Stimulated activated naive CD4-positive, alpha-beta T cell (primary cell): ENCODE measurements at regions not wholly inside any gene's neighbourhood (a gene's known extent, or its start where the extent isn't known, plus 50 kb on each side); places are given as distances from the start of the nearest gene placed in this dataset.

Source experiments
- DNase-seq, 6 experiments: peaks; one replicate each; lab custom pipeline; 2025; lab: John Stamatoyannopoulos, UW

DNA sequence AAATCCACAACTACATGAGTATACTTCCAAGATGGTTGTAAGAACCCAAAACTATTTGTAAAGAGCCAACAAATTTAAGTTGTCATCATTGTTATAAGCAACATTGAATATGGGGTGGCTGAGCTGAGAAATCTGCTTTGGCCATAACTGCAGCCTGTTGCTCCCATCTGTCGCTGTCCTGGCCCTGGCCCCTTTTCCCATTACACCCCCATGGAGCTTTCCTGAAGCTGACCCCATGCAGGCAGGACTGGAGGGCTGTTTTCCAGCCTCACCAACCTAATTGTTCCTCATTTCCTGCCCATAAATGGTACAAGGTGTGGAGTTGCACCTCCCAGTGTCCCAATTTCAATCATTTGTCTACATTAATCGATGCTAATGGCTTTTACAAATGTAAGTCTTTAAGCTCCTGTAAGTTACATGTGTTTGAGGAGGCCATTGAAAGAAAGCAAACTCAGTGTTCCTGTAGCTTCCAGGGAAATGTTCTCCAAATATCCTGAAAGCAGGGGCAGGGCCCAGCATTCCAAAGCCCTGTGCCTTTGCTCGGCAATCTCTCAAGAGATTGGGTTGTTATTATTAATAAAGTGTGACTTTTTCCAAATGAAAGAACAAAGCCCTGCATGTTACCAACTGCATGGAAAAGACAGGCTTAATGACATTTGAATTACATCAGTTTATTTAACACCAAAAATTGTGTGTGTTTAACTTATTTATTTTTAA, 545.9 kb downstream of the PLPP3 start:
- DNase-seq, result no peak

DNA sequence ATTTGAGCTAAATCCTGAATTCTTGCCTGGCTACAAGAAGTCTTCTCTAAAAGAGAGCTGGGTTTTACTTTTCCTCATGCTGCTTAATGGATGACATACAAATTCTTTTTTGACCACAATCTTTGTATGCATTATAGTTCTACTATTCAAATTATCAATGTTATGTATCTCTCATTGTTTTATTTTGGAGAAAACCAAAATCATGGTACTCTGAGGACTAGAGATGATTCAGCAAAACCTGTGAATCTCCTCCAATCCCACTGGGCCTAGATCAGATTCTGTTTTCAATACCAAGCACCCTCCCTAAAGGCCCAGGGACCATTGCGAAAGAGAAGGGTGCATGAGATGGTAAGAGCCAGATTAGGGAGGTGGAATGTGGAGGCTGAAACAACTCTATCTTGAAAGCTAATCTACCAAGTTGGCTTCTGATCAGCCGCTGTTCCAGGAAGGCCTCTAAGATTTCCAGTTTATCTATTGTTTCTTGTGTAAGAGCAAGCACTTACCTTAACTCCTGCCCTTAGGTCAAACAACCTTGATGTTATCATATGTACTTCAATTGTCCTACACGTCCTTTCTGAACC, 547.2 kb downstream of the PLPP3 start:
- no peak for DNase-seq

DNA sequence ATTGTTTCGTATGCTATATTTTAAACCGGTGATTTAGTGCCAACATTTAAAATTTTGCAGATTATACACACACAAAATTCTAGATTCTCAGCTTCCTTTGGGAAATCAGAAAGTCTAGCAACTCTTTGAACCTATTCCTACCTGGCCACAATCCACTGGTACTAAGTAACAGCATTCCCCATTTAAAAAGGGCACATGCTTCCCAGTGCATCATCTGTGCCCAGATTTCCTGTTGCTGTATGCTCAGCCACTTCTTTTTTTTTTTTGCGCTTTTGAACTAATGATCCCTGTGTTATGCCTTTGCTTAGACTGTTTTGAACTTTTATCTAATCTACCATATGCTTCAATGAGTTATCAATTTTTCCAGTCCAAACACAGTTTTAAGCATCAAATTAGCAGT, 548.4 kb downstream of the PLPP3 start:
- no peak for DNase-seq

DNA sequence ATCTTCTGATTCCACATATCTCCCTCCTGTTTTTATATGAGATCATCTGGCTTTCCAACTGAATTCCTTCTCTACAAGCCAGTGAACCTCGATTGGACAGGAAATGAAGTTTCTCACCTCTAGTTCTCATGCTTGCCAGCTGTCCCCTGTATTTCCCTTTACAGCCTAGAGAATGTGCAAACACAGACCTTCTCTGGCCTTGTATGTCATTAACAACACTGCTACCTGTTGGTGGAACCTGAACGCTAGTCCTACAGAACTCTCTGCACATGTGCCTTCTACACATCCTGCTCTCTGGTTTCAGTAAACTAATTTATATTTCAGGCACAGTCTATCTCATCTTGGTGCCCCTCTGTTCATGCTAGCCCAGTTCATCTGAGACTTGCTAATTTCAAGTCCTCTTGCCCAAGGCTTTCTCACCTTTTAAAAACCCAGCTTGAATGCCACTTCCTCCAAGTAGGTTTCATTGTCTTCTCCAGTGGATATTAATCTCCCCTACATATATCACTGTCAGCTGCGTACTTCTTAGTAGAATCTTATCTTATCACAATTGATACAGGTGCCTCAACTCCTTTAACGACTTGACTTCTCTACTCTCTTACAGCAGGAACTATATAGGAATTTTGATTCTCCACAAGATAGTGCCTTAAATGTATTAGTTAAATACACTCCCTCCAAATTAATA, 549.9 kb downstream of the PLPP3 start:
- no peak for DNase-seq

DNA sequence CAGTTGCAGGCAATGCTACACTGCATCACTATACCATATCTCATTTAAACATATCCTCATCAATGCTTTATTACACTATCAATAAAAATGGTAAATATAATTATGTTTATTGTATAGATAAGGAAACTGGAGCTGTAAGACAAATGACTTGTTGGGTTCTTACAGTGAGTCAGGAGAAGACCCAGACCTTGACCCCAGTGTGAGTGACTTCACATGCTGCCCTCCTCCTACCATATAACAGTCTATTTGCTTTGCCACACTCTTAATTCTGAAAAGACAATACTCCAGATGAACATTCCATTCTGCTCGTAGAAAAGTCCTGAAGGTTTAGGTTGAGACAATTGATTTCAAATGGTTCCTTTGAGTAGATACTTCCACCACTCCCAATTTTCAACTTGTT, 550.5 kb downstream of the PLPP3 start:
- DNase-seq, result no peak

DNA sequence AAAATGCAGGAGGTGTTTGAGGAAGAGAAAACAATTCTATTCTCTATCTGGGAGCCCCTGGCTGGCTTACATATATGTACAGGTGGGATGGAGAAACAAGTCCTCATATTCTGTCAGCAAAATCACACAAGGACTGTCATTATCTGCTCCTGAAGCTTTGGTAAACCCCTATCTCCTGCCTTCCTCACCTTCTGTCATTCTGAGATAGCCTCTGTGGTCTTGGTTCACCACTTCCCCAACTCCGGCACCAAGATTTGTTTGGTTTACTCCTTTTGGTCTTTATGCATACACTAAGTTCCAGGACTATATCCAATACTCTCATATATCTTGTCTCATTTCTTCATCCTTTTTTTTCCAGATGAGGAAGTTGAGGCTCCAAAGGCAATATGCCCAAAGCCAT, 551.1 kb downstream of the PLPP3 start:
- DNase-seq, result no peak

DNA sequence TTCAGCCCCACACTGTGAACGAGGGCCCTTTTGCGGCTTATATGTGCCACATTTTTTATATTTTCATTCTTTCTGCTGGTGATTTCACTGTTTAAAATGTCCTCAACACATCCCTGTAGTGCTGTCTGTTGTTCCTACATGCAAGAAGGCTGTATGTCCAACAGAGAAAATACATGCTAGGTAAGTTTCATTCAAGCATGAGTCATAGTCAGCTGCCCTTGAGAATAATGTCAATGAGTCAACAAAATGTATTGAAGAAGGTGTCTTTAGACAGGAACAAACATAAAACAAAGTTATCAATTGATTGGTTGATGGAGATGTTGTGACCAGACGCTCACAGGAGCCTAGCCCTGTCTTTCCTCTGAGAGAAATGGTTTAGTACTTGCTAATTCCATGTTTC, 553.4 kb downstream of the PLPP3 start:
- no peak for DNase-seq

DNA sequence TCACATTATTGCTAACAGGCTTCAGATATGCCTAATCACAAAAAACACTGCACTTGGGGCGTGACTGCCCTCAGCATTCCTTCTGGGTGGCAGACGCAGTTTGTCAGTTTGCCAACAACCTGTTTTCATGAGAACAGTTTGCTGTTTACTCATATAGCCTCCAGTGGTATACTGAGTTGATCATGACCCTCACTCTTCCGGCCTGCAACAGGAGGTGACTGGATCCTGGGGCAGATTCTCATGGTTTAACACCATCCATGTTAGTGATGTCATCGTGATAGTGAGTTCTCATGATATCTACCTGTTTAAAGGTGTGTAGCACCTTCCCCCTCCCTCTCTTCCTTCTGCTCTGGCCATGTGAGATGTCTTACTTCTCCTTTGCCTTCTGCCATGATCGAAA, 555.2 kb downstream of the PLPP3 start:
- no peak for DNase-seq

DNA sequence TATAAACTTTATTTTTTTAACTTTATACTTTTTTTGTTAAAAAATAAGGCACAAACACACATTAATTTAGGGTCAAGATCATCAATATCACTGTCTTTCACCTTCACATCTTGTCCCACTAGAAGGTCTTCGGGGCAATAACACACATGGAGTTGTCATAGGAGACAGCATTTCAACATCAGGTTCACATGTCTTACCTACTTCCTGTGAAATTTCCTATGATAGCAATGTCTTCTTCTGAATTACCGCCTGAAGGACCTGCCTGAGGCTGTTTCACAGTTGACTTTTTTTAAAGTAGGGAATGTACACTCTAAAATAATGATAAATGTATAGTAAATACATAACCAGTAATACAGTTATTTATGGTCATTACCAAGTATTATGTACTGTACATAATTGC, 559.4 kb downstream of the PLPP3 start:
- DNase-seq, result no peak

DNA sequence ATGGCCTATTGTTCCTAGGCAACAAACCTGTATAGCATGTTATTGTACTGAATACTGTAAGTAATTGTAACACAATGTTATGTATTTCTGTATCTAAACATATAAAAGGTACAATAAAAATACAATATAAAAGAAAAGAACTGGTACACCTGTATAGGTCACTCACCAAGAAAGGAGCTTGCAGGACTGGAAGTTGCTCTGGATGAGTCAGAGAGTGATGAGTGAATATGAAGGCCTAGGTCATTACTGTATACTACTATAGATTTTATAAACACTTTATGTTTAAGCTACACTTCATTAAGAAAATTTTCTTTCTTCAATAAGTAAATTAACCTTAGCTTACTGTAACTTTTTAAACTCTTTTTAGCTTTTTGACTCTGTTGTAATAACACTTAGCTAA, 559.9 kb downstream of the PLPP3 start:
- DNase-seq, result no peak

DNA sequence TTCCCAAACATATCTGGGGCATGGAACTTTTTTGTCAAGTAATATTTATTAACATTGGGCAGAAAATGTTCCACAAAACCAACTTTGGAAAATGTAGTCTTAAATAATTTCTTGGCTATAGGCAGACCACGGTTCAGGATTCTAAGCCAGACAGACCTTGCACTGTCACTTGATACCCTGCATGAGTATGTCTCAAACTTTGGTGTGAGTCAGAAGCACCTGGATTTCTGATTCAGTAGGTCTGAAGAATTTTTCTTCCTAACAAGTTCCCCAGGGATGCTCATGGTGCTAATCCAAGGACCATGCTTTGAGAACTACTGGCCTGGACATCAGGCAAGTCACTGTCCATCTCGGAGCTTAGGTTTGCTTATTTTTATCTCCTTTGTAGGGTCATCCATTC, 562.0 kb downstream of the PLPP3 start:
- no peak for DNase-seq

DNA sequence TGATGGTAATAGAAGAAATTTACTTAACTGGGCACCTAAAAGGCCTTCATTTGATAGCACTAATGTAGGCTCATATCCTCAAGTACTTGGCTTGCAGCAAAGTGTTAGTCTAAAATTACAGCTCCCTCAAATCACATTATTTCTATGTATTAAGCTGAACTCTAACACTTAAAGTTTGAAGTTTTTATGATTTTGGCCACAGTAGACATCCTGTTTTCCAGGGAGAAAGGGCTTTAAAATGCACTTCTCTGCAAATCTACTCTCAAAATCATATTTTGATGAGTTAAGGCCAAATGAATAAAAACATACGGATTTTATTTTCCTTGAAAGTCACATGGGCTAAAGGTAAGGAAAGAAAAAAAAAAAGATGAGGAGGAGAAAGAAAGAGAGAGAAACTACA, 575.5 kb downstream of the PLPP3 start:
- DNase-seq, result no peak

DNA sequence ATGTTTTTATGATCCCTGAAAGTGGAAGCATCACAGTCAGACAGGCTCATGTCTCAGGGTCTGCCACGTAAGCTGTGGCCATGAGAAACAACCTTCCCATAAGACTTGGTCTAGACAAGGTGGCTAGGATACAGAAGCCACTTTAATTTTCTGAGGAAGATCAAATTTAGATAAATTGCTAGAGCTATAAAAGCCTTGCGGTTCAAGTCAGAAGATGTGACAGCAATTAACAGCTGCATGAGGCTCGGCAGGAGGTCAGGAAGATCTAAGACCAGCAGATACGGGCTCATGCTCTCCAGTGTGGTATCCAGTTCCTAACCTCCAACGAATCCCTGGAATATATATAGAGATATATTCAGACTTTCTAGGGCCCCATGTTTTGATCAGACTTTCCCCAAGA, 577.1 kb downstream of the PLPP3 start:
- no peak for DNase-seq

DNA sequence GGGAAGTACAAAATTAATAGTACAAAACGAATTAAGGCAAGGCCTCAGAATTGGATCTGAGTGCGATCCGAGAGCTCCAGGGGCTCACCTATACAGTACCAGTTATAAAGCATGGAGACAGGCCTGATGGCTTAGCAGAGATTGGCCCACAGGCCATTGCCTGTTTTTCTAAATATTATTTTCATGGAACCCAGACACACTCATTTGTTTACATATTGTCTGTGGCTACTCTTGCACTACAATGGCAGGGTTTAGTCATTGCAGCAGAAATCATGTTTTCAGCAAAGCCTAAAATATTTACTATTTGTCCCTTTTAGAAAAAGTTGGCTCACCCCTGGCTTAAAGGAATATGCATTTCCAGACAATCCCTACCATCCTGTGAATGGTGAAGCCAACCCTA, 578.9 kb downstream of the PLPP3 start:
- DNase-seq, result no peak

DNA sequence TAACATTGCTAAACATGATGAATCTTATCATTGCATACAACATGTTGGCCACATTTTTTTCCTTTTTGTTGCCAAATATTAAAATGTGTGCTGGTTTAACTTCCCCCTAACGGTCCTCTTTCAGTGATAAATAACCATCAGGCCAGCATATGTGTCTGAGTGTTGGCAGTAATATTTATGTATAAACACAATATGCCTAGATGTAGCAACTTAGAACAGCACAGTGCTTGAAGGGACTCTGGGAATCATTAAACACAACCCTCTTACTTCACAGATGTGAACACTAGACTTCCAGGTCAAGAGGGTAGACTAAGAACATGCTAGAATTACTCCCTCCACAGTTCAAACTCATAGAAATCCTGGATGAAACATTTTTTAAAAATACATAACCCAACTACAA, 581.8 kb downstream of the PLPP3 start:
- no peak for DNase-seq

DNA sequence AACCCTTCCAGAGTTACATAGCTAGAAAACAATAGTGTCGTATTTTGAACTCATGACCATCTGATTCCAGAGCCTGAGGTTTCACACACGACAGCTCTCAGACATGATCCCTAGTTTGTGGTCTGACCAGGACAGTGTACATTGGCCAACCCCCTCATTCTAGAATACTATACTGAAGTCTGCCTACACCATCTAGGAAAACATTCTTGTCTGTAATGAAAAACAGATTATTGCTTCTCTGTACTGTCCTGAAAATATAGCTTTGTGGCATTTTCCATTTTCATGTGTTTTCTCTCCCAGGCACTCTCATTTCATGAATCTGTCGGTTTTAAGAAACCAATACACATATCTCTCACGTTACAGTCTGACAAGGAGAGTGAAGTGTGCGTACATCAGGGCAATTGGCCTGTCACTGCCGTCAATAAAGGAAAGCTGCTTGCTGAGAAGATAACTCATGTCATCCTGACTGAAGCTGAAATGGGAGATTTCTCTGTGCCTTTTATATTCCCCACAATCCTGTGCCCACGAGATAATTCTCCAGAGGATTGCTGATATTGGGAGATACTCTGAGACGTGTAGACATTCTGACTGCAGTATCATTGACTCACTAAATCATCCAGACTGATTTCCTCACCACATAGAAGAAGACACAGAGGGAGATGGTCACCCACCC, 585.6 kb downstream of the PLPP3 start:
- no peak for DNase-seq

DNA sequence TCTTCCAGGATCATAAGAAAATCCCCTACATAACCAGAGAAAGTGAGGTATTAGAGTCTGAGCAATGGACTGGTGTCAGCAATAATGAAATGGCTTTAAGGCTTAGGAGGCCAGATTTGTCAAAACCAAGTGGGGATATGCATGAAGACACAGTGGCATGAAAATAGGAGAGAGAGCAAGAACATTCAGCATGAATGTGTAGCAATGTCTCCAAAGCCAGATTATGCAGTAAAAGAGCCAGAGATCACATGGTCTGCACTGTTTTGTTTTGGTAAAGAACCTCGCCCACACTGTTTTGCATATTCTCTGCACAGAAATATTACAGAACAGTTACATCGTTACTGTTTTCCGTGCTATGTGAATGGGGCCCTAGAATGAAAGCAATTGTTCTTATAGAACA, 589.4 kb downstream of the PLPP3 start:
- no peak for DNase-seq

DNA sequence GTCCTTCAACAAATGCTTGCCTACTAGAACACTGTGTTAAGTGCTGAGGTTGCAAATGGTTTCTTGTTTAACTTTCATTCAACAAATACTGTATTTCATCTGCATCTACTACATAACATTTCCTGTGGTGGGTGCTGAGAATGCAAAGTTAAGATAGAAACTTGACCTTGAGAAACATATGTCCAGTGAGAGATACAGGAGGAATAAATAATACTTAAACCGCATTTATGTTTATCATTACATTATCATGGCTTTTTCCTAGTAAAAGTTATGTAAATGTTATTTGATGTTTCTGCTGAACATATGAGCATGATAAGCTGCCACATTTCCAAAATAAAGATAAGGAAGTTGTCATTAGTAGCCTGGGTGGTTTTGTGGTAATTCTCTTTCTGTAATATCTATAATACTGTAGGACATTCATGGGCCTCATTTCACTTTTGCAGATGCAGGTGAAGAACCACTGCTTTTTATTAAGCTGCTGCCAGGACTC, 590.4 kb downstream of the PLPP3 start:
- DNase-seq, result no peak

DNA sequence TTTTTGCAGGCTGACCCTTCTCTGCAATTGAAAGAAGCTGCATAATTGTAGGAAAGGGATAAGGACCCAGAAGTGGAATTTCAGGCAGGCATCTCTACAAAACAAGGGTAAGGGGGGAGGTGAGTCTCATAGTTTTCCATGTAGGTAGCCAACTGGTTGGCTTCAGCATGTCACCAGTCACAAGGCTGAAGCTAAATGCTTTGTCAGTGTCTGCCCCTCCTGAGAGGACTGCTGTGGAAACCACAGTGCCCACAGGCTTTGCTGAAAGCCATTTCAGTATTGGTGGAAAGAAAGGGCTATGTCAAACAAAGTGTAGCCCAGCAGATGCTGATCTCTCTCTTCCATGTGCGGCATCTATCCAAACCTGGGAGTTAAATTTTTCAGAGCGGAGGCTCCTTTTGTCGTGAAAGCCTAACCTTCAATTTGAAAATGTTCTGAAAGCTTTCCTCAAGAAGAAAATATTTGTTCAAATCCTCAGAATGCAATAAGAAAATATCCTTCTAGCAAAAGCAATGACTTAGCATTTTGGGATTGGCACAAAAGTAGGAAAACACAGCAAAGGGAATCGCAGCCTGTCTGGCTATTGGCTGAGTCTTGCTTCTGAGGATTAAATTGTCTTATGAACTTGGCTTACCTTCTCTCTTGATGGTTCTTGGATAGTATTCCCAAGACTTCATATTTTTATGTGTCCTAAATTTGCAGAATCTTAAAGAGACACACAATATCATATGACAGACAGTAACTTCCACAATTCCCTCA, 591.7 kb downstream of the PLPP3 start:
- DNase-seq, result no peak

DNA sequence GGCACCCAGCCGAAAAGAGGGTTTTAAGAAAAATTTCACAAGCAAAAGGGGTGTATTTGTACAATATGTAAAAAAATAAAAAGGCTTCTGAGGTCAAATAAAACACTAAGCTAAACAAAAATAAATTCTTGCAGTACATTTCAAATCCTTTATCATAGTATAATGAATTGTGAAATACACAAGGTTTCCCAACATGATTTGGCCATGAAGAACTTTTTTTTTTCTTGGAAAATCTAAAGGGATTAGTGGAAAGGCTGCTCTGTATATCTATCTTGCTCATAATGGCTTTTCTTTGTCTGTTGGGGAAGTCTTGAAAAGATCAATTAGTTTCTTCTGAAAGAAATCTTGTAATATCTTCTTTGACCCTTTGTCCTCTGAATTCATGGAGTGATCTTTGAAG, 593.4 kb downstream of the PLPP3 start:
- DNase-seq, result no peak

DNA sequence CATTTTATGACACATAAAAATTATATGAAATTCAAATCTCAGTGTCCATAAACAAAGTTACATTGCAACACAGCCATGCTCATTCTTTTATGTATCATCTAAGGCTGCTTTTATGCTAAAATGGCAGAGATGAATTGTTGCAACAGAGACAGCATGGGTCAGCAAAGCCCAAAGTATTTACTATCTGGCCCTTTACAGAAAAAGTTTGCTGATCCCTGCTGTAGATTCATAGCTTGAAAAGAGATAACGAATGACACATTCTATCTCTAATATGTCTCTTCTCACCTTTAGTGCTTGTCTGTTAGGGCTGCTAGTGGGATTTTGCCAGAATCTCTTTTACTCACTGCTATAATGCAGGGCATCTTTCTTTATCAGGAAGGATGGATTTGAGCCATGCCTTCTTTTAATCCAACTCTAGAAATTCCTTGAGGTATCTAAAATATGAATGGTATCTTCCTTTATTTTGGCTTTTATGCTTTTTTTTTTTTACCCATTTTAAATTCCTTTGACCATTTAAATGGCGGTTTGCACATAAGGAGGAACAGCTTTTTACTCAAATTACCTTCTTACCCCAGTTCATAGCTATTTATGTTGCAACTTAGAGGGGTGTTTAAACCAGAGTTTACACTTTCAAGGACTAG, 598.2 kb downstream of the PLPP3 start:
- DNase-seq, result no peak

DNA sequence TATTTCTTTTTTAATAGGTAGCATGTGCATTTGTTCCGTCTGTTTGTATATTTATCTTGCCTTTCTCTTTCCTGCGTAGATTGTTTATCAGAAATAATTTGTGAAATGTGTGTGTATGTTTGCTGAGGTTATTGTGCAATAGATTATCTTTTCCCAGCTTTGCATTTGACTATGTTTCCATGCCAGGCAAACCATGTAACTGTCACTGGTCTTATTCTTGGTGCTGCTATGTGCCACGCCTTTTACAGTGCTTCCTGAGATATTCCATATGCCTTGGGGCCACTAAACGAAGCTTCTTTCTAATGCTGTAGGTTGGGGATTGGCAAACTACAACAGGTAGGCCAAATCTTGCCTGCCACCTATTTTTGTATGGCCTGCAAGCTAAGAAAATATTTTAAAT, 598.8 kb downstream of the PLPP3 start:
- no peak for DNase-seq
